ENCODE measurements at regions not wholly inside any gene's neighbourhood (a gene's known extent, or its start where the extent isn't known, plus 50 kb on each side); places are given as distances from the start of the nearest gene placed in this dataset.
A peak's percentile ranks its signal among the peaks of the same experiment; 100 is the strongest.
"Not testable (repeated sequence)": the region's sequence is repeated elsewhere in the genome, so short reads cannot be mapped to it uniquely, and the experiment has no call there.

- DNase-seq (ENCODE audit: low spot score), result no peak
- in situ Hi-C loops (cut with HindIII; ENCODE audit: low sequenced_read_pairs), result no loop called here
Observed at GRCh38 chr18:42509750-42510415, 554.8 kb downstream of the PIK3C3 start.

DNA sequence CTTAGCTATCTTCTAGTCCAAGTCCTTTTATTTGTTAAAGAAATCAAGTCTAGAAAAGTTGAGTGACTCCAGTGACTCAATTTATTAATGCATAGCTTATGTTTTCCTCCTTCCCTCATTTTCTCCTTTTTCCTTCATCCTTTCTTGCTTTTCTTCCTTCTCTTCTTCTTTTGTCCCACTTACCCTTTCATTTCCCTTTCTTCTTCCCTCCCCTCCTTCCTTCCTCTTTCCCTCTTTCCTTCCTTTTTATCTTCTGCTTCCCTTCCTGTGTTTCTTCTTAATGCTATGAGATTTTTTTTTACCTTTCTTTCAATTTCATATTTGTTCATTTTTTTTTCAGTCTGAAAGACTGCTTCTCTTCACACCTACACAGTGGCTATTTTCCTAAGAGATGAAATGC, 555.5 kb downstream of the PIK3C3 start:
- in situ Hi-C loops (cut with HindIII; ENCODE audit: low sequenced_read_pairs), result no loop called here
- DNase-seq (ENCODE audit: low spot score), result no peak

DNA sequence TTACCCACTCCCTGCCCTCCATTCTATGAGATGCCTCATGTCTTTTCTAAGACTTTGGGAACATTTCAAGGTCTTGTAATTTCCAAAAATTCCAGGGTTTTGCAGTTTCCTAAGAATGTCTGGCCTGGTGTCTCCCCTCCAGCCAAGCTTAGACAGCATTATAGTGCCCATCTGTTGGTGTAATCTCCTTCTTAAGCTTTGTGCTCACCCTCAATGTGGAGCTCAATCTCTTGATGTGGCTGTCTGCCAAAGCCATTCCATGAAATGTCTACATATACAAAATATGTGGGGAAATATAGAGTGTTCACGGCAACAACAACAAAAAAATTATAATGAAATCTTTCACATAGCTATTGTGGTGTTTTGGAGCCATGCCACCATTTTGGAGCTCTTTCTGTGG, 558.4 kb downstream of the PIK3C3 start:
- DNase-seq (ENCODE audit: low spot score), result no peak
- in situ Hi-C loops (cut with HindIII; ENCODE audit: low sequenced_read_pairs), result no loop called here

GRCh38 chr18:42514512-42514911, 559.5 kb downstream of the PIK3C3 start:
- no peak for DNase-seq (ENCODE audit: low spot score)
- in situ Hi-C loops (cut with HindIII; ENCODE audit: low sequenced_read_pairs), result no loop called here

- DNase-seq (ENCODE audit: low spot score), result no peak
- in situ Hi-C loops (cut with HindIII; ENCODE audit: low sequenced_read_pairs), result no loop called here
Observed at GRCh38 chr18:42517896-42518295, 562.9 kb downstream of the PIK3C3 start.

DNA sequence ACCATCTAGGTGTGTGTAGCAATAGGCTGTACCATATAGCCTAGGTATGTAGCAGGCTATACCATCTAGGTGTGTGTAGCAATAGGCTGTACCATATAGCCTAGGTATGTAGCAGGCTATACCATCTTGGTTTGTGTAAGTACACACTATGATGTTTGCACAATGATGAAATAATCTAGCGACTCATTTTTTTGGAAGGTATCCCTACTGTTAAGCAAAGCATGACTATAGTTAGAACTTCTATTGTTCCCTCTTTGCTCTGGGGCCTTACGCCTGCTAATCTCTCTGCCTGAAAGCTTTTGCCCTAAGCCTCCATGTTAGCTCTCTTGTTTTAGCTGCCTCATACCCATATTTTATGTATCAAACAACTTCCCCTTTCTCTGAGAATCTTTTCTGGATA, 563.3 kb downstream of the PIK3C3 start:
- DNase-seq (ENCODE audit: low spot score); in situ Hi-C loops (cut with HindIII; ENCODE audit: low sequenced_read_pairs): not testable (repeated sequence)

- no peak for DNase-seq (ENCODE audit: low spot score)
- in situ Hi-C loops (cut with HindIII; ENCODE audit: low sequenced_read_pairs), result no loop called here
Observed at GRCh38 chr18:42520138-42520537, 565.1 kb downstream of the PIK3C3 start.

DNA sequence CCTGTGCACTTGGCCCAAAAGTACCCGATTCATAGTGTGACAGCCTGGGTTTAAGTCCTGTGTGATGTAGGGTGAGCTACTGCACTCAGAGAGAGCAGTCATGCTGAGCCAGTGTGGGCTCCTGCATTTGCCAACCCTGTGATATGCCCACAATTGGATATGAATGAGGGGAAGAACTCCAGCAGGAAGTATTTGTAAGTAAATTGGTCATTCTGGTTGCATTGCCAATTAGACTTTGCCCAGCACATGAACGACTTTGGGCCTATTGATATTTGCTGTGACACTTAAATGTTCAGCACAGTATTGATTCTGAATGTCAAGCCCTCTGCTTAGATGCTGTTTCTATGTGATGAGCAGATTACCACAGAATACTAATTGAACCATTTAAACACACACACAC, 570.9 kb downstream of the PIK3C3 start:
- peak; percentile 29 for DNase-seq (ENCODE audit: low spot score)
- in situ Hi-C loops (cut with HindIII; ENCODE audit: low sequenced_read_pairs), result no loop called here

DNA sequence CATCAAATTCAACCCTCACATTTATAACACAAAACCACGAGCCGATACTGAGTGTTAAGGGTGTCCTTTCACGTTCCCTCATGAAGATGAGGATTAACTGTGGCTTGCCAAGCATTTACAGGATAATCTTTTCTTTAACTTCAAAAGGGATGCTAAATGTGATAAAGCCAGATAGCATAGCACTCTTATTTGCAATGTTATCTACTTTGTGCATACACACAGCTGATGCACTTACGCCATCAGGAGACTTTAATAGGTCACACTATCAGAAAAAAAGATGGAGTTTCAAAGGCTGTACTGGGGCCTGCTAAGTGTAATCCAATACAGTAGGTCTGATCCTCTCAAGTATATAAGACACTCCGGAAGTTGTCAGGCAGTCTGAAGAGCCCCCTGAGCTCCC, 572.7 kb downstream of the PIK3C3 start:
- no peak for DNase-seq (ENCODE audit: low spot score)
- in situ Hi-C loops (cut with HindIII; ENCODE audit: low sequenced_read_pairs), result no loop called here

GRCh38 chr18:42530276-42530675, 575.2 kb downstream of the PIK3C3 start:
- DNase-seq (ENCODE audit: low spot score), result no peak
- in situ Hi-C loops (cut with HindIII; ENCODE audit: low sequenced_read_pairs), result no loop called here

DNA sequence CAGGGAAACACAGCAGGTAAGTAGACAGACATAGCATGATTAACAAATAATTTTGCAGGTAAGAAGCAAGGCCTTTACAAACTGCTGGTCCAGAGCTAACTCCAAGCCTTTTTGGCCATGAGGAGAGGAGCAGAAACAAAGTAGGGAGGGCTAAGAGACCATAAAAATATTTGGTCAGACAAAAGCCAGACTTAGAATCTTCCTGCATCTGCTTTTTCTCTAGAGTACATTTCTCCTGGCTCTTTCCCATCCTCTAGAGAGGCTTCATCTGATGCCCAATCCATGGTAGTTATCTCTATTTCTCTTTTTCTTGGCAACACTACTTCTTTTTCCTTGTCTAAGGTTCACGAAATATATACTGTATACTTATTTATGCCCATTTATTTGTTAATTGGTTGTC, 577.1 kb downstream of the PIK3C3 start:
- in situ Hi-C loops (cut with HindIII; ENCODE audit: low sequenced_read_pairs), result no loop called here
- DNase-seq (ENCODE audit: low spot score), result no peak

GRCh38 chr18:42533009-42533575, 578.1 kb downstream of the PIK3C3 start:
- in situ Hi-C loops (cut with HindIII; ENCODE audit: low sequenced_read_pairs), result no loop called here
- DNase-seq (ENCODE audit: low spot score), result no peak

GRCh38 chr18:42533616-42534015, 578.6 kb downstream of the PIK3C3 start:
- DNase-seq (ENCODE audit: low spot score), result no peak
- in situ Hi-C loops (cut with HindIII; ENCODE audit: low sequenced_read_pairs), result no loop called here

GRCh38 chr18:42534313-42534712, 579.3 kb downstream of the PIK3C3 start:
- no peak for DNase-seq (ENCODE audit: low spot score)
- in situ Hi-C loops (cut with HindIII; ENCODE audit: low sequenced_read_pairs), result no loop called here

- in situ Hi-C loops (cut with HindIII; ENCODE audit: low sequenced_read_pairs), result no loop called here
- no peak for DNase-seq (ENCODE audit: low spot score)
Observed at GRCh38 chr18:42536442-42536841, 579.0 kb downstream of the RIT2 start.

DNA sequence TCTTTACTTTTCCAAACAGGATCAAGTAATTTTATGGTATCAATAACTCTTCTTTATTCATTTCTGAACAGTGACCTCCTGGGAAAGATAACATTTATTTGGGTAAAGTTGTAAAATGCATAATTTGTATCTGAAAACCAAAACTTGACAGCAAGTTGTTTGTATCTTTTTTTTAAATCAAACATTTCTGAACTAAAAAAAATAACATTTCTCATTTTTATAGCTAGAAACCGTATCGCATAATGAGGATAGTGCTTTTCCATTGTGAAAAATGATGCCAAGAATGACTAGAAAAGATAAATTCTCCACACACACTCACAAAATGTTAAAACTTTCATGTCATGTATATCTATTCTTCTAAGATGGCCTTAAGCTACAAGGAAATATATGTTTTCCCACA, 578.2 kb downstream of the RIT2 start:
- in situ Hi-C loops (cut with HindIII; ENCODE audit: low sequenced_read_pairs), result no loop called here
- DNase-seq (ENCODE audit: low spot score), result no peak

DNA sequence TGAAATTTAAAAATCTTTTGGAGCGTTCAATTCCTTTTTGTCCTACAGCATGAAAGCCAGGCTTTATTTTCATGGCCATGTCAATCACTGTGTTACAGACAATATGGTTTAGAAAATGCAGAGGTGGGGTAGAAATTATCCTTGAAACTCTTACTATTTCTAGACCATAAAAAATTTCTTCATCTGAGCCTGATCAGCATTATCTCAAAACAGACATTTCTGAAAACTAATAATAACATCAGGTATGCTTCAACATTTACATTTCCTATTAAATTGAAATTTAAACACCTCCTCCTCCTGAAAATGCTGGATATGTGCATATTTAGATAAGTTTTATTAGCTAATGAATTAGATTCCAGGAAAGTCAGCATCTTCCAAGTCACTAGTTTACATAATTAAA, 570.6 kb downstream of the RIT2 start:
- no peak for DNase-seq (ENCODE audit: low spot score)
- in situ Hi-C loops (cut with HindIII; ENCODE audit: low sequenced_read_pairs), result no loop called here

DNA sequence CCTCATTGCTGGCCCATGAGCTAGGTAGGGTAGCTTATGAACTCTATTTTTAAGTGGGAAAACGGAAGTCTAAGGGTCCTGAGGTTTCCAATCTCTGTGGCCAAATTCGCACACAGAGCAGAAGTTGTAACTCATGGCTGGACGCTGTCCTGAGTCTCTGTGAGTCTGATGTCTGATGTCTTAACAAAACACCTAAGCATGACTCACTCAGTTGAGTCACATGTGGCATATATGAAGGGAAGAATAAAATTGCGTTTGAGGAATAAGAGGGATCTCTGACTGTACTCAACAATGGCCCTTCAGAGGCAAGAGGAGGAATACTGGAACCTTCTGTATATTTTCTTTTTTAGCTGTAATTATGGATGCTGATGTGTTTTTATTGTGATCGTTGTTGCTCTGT, 569.7 kb downstream of the RIT2 start:
- no peak for DNase-seq (ENCODE audit: low spot score)
- in situ Hi-C loops (cut with HindIII; ENCODE audit: low sequenced_read_pairs), result no loop called here

DNA sequence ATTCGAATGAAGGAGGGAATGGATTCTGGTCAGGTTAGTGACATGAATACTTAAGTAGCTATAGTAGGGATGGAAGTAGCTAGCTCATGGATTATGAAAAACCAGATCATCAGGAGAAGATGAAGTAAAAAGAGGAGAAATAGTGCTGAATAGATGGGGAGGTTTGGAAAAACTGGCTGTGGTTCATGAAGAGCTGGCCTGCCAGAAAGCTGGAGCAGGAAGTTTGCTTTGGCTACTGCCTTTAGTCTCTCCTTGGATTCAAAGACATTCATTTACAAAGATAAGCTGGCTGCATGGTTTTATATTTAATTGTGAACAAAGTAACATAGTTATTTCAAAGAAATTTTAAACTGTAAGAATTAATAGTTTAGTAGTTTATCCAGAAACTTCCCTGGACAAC, 567.0 kb downstream of the RIT2 start:
- no peak for DNase-seq (ENCODE audit: low spot score)
- in situ Hi-C loops (cut with HindIII; ENCODE audit: low sequenced_read_pairs), result no loop called here

DNA sequence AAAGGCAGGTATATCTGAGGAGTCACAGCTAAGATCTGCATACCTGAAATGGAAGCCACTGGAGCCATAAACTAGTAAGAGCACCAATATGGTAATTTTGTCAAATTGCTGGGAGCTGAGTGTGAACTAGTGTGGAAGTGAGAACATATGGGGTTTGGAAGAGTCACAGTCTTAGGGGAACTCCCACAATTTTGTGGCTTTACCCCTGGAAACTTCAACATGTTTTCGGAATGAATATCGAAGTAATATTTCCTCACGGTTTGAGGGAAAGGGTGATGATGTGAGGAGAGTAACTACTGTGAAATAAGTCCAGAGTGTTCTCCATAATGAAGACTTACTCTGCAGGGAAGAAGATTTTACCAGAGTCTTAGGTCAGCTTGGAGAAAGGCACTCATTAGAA, 565.9 kb downstream of the RIT2 start:
- in situ Hi-C loops (cut with HindIII; ENCODE audit: low sequenced_read_pairs), result no loop called here
- no peak for DNase-seq (ENCODE audit: low spot score)

- in situ Hi-C loops (cut with HindIII; ENCODE audit: low sequenced_read_pairs); DNase-seq (ENCODE audit: low spot score): not testable (repeated sequence)
Observed at GRCh38 chr18:42552559-42552958, 562.9 kb downstream of the RIT2 start.

Data from G401 (cell line).